ENCODE measurements at regions not wholly inside any gene's neighbourhood (a gene's known extent, or its start where the extent isn't known, plus 50 kb on each side); places are given as distances from the start of the nearest gene placed in this dataset.

GRCh38 chr21:43297391-43297981, 128.7 kb downstream of the CRYAA start:
- no peak overlapping the region for H3K4me3 ChIP-seq
- Mint-ChIP-seq H3K4me3 (no peak overlapping the region), H3K4me1 (no peaks in the 10 kb centered on the region), H3K27ac (no peak overlapping the region), H3K27me3 (ENCODE audit: insufficient read depth, low read depth, poor library complexity) (peaks cover 13% of the 10 kb centered on the region), H3K36me3 (ENCODE audit: low read depth) (no peaks in the 10 kb centered on the region), H3K9me3 (no peaks in the 10 kb centered on the region)
- TF ChIP-seq STAT1 (IDR thresholded peaks at IDR 0.05; ENCODE audit: unreplicated experiment) (no peak), JUNB (IDR thresholded peaks at IDR 0.05; ENCODE audit: unreplicated experiment) (no peak), ZNF114 (CRISPR knock-in tag; IDR thresholded peaks at IDR 0.05) (no peak), ZNF462 (CRISPR knock-in tag; IDR thresholded peaks at IDR 0.05) (no peak), CTCF (conservative IDR thresholded peaks at IDR 0.05; ENCODE audit: low read depth in 2 of 2) (no peak), POLR2AphosphoS5 (IDR thresholded peaks at IDR 0.05; ENCODE audit: low read depth) (no peak), NANOG (IDR thresholded peaks at IDR 0.05; ENCODE audit: borderline replicate concordance) (no peak), ETS1 (IDR thresholded peaks at IDR 0.05) (no peak)
- no peaks in the 10 kb centered on the region for H3K36me3 ChIP-seq (ENCODE audit: insufficient read depth)
- no peaks in the 10 kb centered on the region for H3K79me2 ChIP-seq (replicated peaks; ENCODE audit: insufficient read depth)
- no peaks in the 10 kb centered on the region for H3F3A ChIP-seq (replicated peaks; ENCODE audit: low read depth)
- H3K4me2 ChIP-seq: no peak overlapping the region
- H3K27ac ChIP-seq (ENCODE audit: low read depth): no peak overlapping the region
- no peak overlapping the region for H2AFZ ChIP-seq
- no peak for ATAC-seq
- H3K27me3 ChIP-seq (ENCODE audit: insufficient read depth): no peaks in the 10 kb centered on the region
- H3K4me1 ChIP-seq (ENCODE audit: insufficient read depth): no peaks in the 10 kb centered on the region
- H4K20me1 ChIP-seq (replicated peaks; ENCODE audit: insufficient read depth): no peaks in the 10 kb centered on the region
- H3K9me2 ChIP-seq (ENCODE audit: insufficient read depth): no peaks in the 10 kb centered on the region
- DNase-seq (ENCODE audit: low spot score): no peak

Data from GM23338 (cell line).